Caco-2 (cell line): ENCODE measurements at regions not wholly inside any gene's neighbourhood (a gene's known extent, or its start where the extent isn't known, plus 50 kb on each side); places are given as distances from the start of the nearest gene placed in this dataset.

Experiments used
- BruUV-seq: library from RNA; stranded (reverse); fragments of 400-500 nt; replicated peaks from 2 replicates; lab custom pipeline; 2021; lab: Mats Ljungman, UMichigan
- CTCF ChIA-PET: fragments of 300-600 bp; sonication (Branson Sonifier 250); formaldehyde crosslinking; loops from one replicate; lab custom pipeline; 2022; ENCODE audit warnings: antibody characterized with exemption; lab: Charles Lee
- POLR2A ChIA-PET: fragments of 300-600 bp; sonication (Branson Sonifier 250); formaldehyde crosslinking; loops from one replicate; lab custom pipeline; 2022; ENCODE audit warnings: antibody characterized with exemption; lab: Charles Lee
- DNase-seq, 2 experiments: peaks; one replicate each; pipeline versions ENCODE4 v3.0.0 to v3.0.0-alpha.2; 2020 to 2022
- H3K27me3 ChIP-seq: replicated peaks from 2 replicates; pipeline ENCODE4 v1.6.0; 2011; ENCODE audit warnings: low read length; ENCODE audit not compliant: control insufficient read depth, insufficient read depth
- H3K36me3 ChIP-seq: 2 replicates; pipeline ENCODE4 v1.5.1; 2011; ENCODE audit warnings: low read length; ENCODE audit not compliant: control insufficient read depth, insufficient read depth
- H3K4me1 ChIP-seq: fragments of 250-450 bp; sonication (Bioruptor Pico); 2 replicates; pipeline ENCODE4 v1.5.1; 2020; ENCODE audit warnings: mild to moderate bottlenecking
- H3K4me3 ChIP-seq: 2 replicates; pipeline ENCODE4 v1.5.1; 2011; ENCODE audit warnings: low read depth, mild to moderate bottlenecking, control low read depth, low read length
- H3K9me3 ChIP-seq: fragments of 250-450 bp; sonication (Bioruptor Pico); 2 replicates; pipeline ENCODE4 v1.5.1; 2020; ENCODE audit warnings: mild to moderate bottlenecking, moderate library complexity
- H3K27ac Mint-ChIP-seq: one replicate; pipeline ENCODE4 v1.8.0; 2022; ENCODE audit warnings: mixed read lengths; ENCODE audit not compliant: unreplicated experiment
- H3K27me3 Mint-ChIP-seq: one replicate; pipeline ENCODE4 v1.8.0; 2022; ENCODE audit warnings: mixed read lengths; ENCODE audit not compliant: insufficient read depth, unreplicated experiment
- H3K36me3 Mint-ChIP-seq: one replicate; pipeline ENCODE4 v1.8.0; 2022; ENCODE audit warnings: mild to moderate bottlenecking, mixed read lengths; ENCODE audit not compliant: insufficient read depth, unreplicated experiment
- H3K4me1 Mint-ChIP-seq: one replicate; pipeline ENCODE4 v1.8.0; 2022; ENCODE audit warnings: low read depth, mixed read lengths; ENCODE audit not compliant: unreplicated experiment
- H3K4me3 Mint-ChIP-seq: one replicate; pipeline ENCODE4 v1.8.0; 2022; ENCODE audit warnings: mild to moderate bottlenecking, moderate library complexity, mixed read lengths; ENCODE audit not compliant: unreplicated experiment
- H3K9me3 Mint-ChIP-seq: one replicate; pipeline ENCODE4 v1.8.0; 2022; ENCODE audit warnings: mixed read lengths; ENCODE audit not compliant: unreplicated experiment
- intact Hi-C: fragments of 100-400 bp; cut with micrococcal nuclease; formaldehyde crosslinking; loops from one replicate; pipeline ENCODE4 v1.10.0; 2022; ENCODE audit not compliant: unreplicated experiment
- TF ChIP-seq, protein P1 (sequence below), 2 experiments: fragments of 200-600 bp in 1 of 2; IDR thresholded peaks; 1 replicate in 1 of 2; 2 replicates in 1 of 2; pipeline versions ENCODE4 v1.5.1 to v1.8.0; 2011 to 2022; ENCODE audit warnings: antibody characterized with exemption in 1 of 2, control low read depth in 1 of 2, inconsistent platforms in 1 of 2, low read depth in 1 of 2, low read length in 1 of 2, mild to moderate bottlenecking in 1 of 2, moderate library complexity in 1 of 2; ENCODE audit not compliant: insufficient read depth in 1 of 2, severe bottlenecking in 1 of 2, unreplicated experiment in 1 of 2

DNA sequence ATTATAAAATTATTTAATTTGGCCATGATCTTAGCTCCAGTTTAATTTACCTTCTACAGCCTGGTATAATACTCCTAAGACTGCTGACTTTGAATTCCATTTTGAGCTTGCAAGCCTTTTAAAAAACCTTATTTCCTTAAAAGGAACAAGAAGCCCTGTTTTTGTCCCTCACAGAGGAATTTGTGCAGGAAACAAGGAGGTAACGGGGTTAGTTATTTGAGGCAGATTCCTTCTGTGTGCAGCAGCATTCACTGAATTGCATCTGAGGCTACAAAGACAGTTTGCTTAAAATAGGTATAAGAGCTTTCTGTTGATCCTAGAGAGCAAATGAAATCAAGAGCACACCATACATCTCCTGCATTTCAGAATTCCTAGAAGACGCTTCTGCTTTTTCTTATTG is 403.3 kb upstream of the PRICKLE1 start:
- DNase-seq: no peak
- H3K27ac Mint-ChIP-seq: no peak overlapping the region
- no TSS peak for BruUV-seq
- H3K36me3 Mint-ChIP-seq: no peaks in the 10 kb centered on the region
- ChIA-PET CTCF (no interaction called here), POLR2A (no interaction called here)
- no peak overlapping the region for H3K4me3 ChIP-seq
- H3K27me3 Mint-ChIP-seq: no peaks in the 10 kb centered on the region
- no peak overlapping the region for H3K4me3 Mint-ChIP-seq
- H3K9me3 Mint-ChIP-seq: no peaks in the 10 kb centered on the region
- no peaks in the 10 kb centered on the region for H3K9me3 ChIP-seq
- H3K36me3 ChIP-seq: no peaks in the 10 kb centered on the region
- peaks cover 6% of the 10 kb centered on the region; the same call in 1 of the 2 replicates for H3K4me1 ChIP-seq
- H3K4me1 Mint-ChIP-seq: no peaks in the 10 kb centered on the region
- H3K27me3 ChIP-seq: no peaks in the 10 kb centered on the region
- intact Hi-C loops: no loop called here
- TF ChIP-seq, protein P1, sequence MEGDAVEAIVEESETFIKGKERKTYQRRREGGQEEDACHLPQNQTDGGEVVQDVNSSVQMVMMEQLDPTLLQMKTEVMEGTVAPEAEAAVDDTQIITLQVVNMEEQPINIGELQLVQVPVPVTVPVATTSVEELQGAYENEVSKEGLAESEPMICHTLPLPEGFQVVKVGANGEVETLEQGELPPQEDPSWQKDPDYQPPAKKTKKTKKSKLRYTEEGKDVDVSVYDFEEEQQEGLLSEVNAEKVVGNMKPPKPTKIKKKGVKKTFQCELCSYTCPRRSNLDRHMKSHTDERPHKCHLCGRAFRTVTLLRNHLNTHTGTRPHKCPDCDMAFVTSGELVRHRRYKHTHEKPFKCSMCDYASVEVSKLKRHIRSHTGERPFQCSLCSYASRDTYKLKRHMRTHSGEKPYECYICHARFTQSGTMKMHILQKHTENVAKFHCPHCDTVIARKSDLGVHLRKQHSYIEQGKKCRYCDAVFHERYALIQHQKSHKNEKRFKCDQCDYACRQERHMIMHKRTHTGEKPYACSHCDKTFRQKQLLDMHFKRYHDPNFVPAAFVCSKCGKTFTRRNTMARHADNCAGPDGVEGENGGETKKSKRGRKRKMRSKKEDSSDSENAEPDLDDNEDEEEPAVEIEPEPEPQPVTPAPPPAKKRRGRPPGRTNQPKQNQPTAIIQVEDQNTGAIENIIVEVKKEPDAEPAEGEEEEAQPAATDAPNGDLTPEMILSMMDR (IDR thresholded peaks at IDR 0.05; ENCODE audit: insufficient read depth in 1 of 2, low read depth in 1 of 2, low read length in 1 of 2, severe bottlenecking in 1 of 2, unreplicated experiment in 1 of 2): no peak

DNA sequence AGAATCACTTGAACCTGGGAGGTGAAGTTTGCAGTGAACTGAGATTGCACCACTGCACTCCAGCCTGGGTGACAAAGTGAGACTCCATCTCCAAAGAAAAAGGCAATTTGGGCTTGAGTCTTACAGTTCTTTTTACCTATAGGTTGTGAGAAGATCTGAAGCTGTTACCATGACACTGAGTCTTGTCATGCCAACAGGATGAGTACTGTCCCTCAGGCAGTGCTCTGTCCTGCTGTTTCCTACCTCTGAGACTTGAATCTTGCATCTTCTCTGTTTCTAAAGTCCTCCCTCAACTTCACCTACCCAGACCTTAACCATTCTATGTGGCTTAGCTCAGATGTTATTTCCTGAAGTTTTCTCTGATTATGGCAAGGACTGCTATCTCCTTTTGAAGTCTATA is 400.8 kb upstream of the PRICKLE1 start:
- H3K27me3 ChIP-seq: no peaks in the 10 kb centered on the region
- intact Hi-C loops: no loop called here
- Mint-ChIP-seq H3K36me3 (no peaks in the 10 kb centered on the region), H3K27ac (no peak overlapping the region), H3K27me3 (no peaks in the 10 kb centered on the region), H3K4me3 (no peak overlapping the region), H3K9me3 (no peaks in the 10 kb centered on the region), H3K4me1 (peaks cover 5% of the 10 kb centered on the region)
- TF ChIP-seq, protein P1 (IDR thresholded peaks at IDR 0.05; ENCODE audit: insufficient read depth in 1 of 2, low read depth in 1 of 2, low read length in 1 of 2, severe bottlenecking in 1 of 2, unreplicated experiment in 1 of 2): no peak
- POLR2A ChIA-PET: no interaction called here
- peaks cover 7% of the 10 kb centered on the region; the same call in 1 of the 2 replicates for H3K4me1 ChIP-seq
- no peak for DNase-seq
- no peaks in the 10 kb centered on the region for H3K36me3 ChIP-seq
- no peaks in the 10 kb centered on the region for H3K9me3 ChIP-seq
- CTCF ChIA-PET: no interaction called here
- no peak overlapping the region for H3K4me3 ChIP-seq
- BruUV-seq: no TSS peak

DNA sequence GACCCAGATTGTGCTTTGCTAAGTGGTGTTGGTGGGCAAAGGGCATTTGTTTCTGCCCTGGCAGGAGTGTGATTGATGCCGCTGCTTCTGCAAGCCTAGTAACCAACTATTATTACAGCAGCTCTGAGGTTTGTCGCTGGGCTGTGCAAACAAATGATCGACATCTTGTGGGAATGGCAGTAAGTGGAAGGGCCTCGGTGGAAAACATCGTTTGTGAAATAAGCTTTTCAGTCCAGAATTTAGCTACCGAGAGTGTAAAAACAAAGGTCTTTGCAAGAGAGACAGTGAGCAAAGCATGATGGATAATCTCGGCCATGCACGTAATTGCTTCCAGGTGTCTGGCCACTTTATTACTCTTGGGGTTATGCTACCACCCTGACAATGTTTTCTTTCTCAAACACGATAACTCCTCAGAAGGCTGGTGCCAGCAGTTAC is 397.7 kb upstream of the PRICKLE1 start:
- H3K4me3 Mint-ChIP-seq: no peak overlapping the region
- intact Hi-C loops: no loop called here

More for the DNA sequence above, 397.7 kb upstream of the PRICKLE1 start:
- Histone ChIP-seq H3K36me3 (no peaks in the 10 kb centered on the region), H3K9me3 (no peaks in the 10 kb centered on the region), H3K4me1 (0 out of 2 replicates have a peak, but pooled peaks cover 4% of the 10 kb centered on the region), H3K27me3 (no peaks in the 10 kb centered on the region), H3K4me3 (no peak overlapping the region)
- Mint-ChIP-seq H3K27me3 (no peaks in the 10 kb centered on the region), H3K27ac (no peak overlapping the region), H3K9me3 (no peaks in the 10 kb centered on the region), H3K36me3 (no peaks in the 10 kb centered on the region), H3K4me1 (peaks cover 7% of the 10 kb centered on the region)
- CTCF ChIA-PET: no interaction called here
- TF ChIP-seq, protein P1 (IDR thresholded peaks at IDR 0.05; ENCODE audit: insufficient read depth in 1 of 2, low read depth in 1 of 2, low read length in 1 of 2, severe bottlenecking in 1 of 2, unreplicated experiment in 1 of 2): no peak
- no peak for DNase-seq
- POLR2A ChIA-PET: no interaction called here
- BruUV-seq: no TSS peak
